HG02938 (cell line): ENCODE measurements at regions not wholly inside any gene's neighbourhood (a gene's known extent, or its start where the extent isn't known, plus 50 kb on each side); places are given as distances from the start of the nearest gene placed in this dataset.

Experiments
- ATAC-seq: cut with Tn5 transposase; IDR thresholded peaks from one replicate; pipeline ENCODE4 v1.9.1; 2021; ENCODE audit warnings: mild to moderate bottlenecking, moderate library complexity; ENCODE audit not compliant: unreplicated experiment

DNA sequence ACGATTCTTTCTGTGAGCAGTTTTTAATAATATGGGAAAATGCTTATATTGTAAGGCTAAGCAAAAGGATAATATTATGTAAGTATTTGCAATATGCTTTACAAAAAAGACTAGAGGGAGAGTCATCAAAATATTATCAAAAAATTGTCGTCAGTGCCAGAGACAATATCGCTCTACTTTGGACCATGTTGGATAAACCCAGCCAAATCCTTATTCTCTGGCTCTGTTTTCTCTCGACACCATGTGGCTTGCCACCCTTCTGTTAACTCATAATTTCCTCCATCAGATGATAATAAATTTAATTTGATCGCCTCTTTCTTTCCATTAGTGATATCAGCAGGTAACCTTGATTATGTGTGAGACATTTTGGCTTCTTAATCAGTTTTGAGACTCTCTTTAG, 129.9 kb downstream of the CDC42EP3 start:
- ATAC-seq, result no peak

GRCh38 chr2:37543999-37544557, 127.4 kb downstream of the CDC42EP3 start:
- no peak for ATAC-seq

GRCh38 chr2:37544591-37545031, 126.8 kb downstream of the CDC42EP3 start:
- no peak for ATAC-seq

DNA sequence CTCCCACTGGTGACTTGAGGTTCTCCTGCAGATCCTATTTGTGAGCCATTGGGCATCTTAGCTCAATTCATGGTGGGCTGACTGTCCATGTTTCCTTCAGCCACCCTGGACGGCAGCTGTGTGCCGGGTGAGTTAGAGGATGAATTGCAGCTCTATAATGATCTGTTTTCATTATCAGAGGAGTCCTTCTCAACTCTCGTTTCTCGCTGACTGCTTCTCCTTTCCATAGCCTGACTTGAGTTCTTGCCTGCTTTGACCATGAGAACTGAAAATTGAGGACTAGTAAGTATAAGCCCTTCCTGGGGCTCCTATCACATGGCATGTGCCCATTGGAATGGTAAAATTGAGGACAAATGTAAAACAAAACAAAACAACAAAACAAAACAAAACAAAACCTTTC, 121.8 kb downstream of the CDC42EP3 start:
- ATAC-seq, result no peak

GRCh38 chr2:37550190-37550589, 121.3 kb downstream of the CDC42EP3 start:
- ATAC-seq, result no peak

- ATAC-seq, result no peak
Measured at GRCh38 chr2:37551783-37552182, 119.7 kb downstream of the CDC42EP3 start.

DNA sequence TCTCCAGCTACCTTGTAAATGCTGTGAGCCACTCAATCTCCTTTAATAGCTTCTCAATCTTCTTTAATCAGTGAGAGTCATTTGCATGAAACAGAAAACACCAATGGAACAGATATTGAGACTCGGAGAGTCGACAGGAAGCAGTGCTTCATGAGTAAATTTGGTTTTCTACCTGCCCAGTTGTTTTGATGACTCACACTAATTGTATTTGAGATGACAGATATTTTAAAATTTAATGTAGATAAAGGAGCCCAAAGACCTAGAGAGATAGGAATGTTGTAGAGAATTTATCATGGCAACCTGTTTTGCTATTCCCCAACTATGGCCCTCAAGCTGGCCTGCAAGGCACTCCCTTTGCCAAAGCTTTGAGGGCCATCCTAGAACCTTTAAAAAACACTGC, 119.1 kb downstream of the CDC42EP3 start:
- no peak for ATAC-seq

GRCh38 chr2:37553411-37554154, 117.9 kb downstream of the CDC42EP3 start:
- no peak for ATAC-seq

GRCh38 chr2:37554155-37554510, 117.3 kb downstream of the CDC42EP3 start:
- ATAC-seq, result no peak

DNA sequence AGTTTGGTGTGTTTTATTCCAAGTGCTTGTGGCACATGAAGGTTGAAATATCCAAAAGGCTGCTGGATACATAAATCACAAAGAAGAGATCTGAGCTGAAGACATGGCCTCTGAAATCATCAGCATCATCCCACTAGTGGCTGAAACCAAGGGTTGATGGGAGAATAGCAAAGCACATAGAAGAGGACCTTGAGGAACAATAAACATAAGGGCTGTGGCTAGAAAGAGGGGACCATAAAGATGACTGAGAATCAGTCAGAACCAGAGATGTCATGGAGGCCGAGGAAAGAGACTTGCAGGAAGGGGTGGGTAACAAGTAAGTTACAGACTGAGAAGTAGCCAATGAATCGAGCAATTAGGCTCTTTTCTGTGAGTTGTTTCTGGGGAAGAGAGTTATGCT, 116.8 kb downstream of the CDC42EP3 start:
- no peak for ATAC-seq

DNA sequence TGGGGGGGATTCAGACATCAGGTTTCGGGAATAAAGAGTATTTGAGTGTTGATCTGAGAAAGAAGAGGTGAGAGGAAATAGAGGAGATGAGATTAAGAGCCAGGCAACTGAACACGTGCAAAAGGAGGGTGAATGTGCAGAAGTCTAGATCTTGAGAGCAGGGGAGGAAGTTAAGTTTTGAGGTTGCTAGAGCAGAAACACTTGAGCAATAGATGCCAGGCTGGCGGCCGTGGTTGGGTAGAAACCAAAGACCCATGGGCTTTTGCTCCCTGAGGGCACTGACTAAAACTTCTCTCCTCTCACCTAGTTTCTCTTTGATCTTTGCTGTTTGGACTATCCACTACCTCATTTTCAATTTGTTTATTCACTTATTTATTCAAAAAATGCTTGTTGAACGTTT, 116.0 kb downstream of the CDC42EP3 start:
- no peak for ATAC-seq

- no peak for ATAC-seq
Measured at GRCh38 chr2:37556256-37556655, 115.2 kb downstream of the CDC42EP3 start.

GRCh38 chr2:37558623-37559022, 112.8 kb downstream of the CDC42EP3 start:
- ATAC-seq, result peak; percentile 41

DNA sequence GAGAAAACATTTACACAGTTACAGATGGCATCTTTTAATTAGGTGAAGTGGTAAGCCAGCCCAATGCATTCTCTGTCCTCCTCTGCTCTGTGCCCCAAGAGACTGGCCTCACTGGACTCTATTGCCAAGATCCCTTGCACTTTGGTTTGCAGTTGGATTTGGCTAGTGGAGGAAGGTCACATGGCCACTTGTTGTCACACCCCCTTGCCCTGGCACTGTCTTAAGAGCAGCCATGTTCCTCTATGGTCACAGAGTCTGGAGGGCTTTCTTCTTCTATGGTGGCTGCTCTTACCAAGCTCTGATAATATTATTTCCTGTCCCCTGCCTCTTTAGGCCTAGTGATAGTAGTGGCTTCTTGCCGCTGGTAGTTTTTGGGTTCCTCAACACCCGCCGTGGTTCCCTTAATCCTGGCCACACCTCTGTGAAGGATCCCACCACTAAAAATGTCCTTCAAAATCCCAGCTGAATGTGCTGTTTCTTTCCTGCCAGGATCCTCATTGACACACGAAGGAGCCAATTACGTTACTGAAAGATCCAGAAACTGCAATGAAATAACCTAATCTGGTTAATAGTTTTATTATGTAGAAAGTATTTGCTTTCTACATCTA, 111.1 kb downstream of the CDC42EP3 start:
- ATAC-seq, result no peak

DNA sequence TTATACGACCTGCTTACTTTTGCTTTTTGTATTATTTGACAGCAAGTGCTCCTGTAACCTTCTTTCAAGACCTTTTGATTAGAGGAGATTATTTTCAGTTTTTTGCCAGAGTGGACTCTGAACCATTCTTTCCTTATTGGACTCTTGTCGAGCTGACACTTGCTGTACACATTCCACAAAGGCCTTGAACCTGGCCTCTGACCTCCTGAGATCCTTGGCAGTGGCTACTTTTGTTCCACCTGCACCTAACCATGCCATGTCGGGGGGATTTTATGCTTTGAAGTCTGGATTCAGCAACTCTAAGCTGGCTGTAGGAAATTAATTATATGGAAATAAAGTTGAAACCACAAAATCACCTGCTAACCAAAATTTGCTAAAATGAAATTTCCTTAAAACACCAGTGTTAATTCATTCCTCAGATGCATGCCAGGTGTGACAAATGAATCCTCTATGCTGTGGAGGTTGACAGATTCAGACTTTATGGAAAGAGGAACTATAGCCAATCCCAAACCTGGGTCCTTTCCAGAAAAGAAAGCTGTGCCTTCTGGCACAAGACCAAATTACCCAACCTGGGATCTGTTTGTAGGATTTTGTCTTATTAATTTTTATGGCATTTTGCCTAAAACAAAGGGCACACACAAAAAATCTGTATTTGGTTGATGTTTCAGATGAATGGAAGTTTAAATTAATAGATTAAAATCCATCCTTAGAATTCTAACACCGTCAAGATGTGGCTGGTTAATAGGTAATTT, 110.4 kb downstream of the CDC42EP3 start:
- no peak for ATAC-seq

GRCh38 chr2:37561615-37562569, 109.5 kb downstream of the CDC42EP3 start:
- ATAC-seq, result peak; percentile 77

GRCh38 chr2:37563375-37564015, 107.9 kb downstream of the CDC42EP3 start:
- no peak for ATAC-seq

GRCh38 chr2:37564356-37564755, 107.1 kb downstream of the CDC42EP3 start:
- no peak for ATAC-seq

DNA sequence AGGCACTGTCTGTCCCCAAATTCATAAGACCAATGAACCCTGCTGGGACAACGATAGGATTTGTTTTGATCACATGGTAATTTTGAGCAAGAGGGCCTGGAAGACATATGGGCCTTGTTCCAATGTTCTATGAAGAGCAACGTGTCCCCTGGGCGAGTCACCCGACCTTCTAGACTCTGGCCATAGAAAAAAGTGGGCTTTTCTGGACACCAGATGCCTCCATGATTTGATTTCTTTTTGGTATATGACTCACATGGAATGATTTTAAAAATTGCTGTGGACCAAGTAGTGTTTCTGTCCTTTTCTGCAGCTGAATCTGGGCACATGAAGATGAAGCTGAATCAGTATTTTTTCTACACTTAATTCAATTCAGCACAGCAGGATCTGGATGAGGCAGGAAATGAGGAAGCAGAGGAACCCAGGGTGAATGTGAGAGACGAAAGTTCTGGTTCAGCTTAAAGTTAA, 104.9 kb downstream of the CDC42EP3 start:
- no peak for ATAC-seq

DNA sequence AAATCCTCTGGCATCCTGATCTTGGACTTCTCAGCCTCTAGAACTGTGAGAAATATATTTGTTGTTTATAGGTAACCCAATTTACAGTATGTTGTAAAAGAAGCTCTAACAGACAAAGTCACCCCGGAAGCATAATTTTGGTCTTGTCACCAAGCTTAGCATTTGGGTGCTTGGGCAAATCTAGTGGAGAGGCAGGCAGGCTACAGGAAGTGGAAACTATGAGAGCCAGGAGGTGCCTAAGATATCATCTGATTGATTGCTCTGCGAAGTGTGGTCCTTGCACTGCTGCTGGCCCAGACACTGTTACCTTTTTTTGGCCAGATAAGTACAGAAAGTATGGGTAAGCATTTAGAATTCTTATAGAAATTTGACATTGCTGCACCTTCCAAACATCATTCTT, 102.9 kb downstream of the CDC42EP3 start:
- ATAC-seq, result no peak
